ENCODE measurements at regions not wholly inside any gene's neighbourhood (a gene's known extent, or its start where the extent isn't known, plus 50 kb on each side); places are given as distances from the start of the nearest gene placed in this dataset.

- no peak for DNase-seq (ENCODE audit: low read depth)
- no peak overlapping the region for H3K4me3 ChIP-seq (ENCODE audit: low read depth, low read length)
- TF ChIP-seq CTCF (IDR thresholded peaks at IDR 0.05; ENCODE audit: insufficient read depth, low read depth, low read length) = no peak
Observed at GRCh38 chr10:55476129-55476528, 675.1 kb upstream of the PCDH15 start.

- TF ChIP-seq CTCF (IDR thresholded peaks at IDR 0.05; ENCODE audit: insufficient read depth, low read depth, low read length) = no peak
- no peak for DNase-seq (ENCODE audit: low read depth)
Observed at GRCh38 chr10:55474258-55474657, 673.2 kb upstream of the PCDH15 start.

GRCh38 chr10:55470840-55471239 is 669.8 kb upstream of the PCDH15 start:
- no peak overlapping the region for H3K4me3 ChIP-seq (ENCODE audit: low read depth, low read length)
- TF ChIP-seq CTCF (IDR thresholded peaks at IDR 0.05; ENCODE audit: insufficient read depth, low read depth, low read length) = no peak

More at GRCh38 chr10:55474258-55474657, 673.2 kb upstream of the PCDH15 start:
- H3K4me3 ChIP-seq (ENCODE audit: low read depth, low read length) = no peak overlapping the region

DNA sequence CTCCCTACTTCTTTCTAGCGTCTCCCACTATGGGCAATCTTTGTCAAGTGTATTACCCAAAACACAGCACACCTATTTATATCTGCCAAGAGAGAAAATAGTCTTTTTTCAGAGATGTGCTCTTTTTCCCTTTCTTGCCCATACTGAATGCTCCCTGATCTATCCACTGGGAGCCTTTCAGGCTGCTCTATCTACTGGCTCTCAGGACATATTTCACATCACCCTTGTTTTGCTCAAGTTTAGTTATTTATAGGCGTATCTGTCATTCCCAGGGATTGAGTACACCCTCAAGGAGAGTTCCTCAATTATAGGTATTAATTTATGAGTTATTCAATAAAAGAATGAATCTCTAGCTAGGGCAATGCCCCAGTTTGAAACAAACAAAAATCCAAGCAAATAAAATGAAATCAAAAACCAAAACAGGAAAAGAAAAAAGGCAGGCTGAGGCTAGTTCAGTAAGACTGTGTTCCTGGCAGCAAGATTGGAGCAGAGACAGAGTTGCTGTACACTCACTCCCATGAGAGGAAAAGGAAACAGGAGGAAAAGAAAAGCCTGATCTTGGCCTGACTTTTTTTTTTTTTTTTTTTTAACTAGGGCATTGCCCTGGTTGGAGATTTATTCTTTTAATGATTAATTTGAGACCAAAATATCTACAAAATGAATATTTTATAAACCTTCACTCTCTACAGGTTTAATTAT is 665.9 kb upstream of the PCDH15 start:
- no peak overlapping the region for H3K4me3 ChIP-seq (ENCODE audit: low read depth, low read length)
- no peak for DNase-seq (ENCODE audit: low read depth)
- no peak for TF ChIP-seq CTCF (IDR thresholded peaks at IDR 0.05; ENCODE audit: insufficient read depth, low read depth, low read length)

More at GRCh38 chr10:55470840-55471239, 669.8 kb upstream of the PCDH15 start:
- DNase-seq (ENCODE audit: low read depth) = no peak

DNA sequence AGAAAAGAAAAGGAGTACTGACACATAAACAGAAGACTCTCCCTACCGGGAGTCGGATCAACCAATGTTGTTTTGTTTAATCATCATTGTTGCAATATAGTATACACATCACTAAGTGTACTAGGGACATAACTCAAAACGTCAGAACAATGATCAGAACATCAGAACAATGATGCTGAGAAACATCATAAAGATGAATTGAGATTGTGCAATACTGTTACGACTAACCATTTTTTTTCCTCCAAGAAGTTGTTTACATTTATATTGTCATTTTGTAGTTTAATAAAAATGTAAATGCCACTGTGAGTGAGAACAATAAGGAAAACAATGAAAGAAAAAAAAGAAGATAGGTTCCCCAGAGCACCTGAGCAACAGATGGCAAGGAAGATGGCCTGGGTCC is 663.1 kb upstream of the PCDH15 start:
- H3K4me3 ChIP-seq (ENCODE audit: low read depth, low read length) = no peak overlapping the region
- TF ChIP-seq CTCF (IDR thresholded peaks at IDR 0.05; ENCODE audit: insufficient read depth, low read depth, low read length) = no peak
- no peak for DNase-seq (ENCODE audit: low read depth)

- H3K4me3 ChIP-seq (ENCODE audit: low read depth, low read length) = no peak overlapping the region
- no peak for DNase-seq (ENCODE audit: low read depth)
- TF ChIP-seq CTCF (IDR thresholded peaks at IDR 0.05; ENCODE audit: insufficient read depth, low read depth, low read length) = no peak
Observed at GRCh38 chr10:55460008-55460407, 659.0 kb upstream of the PCDH15 start.

DNA sequence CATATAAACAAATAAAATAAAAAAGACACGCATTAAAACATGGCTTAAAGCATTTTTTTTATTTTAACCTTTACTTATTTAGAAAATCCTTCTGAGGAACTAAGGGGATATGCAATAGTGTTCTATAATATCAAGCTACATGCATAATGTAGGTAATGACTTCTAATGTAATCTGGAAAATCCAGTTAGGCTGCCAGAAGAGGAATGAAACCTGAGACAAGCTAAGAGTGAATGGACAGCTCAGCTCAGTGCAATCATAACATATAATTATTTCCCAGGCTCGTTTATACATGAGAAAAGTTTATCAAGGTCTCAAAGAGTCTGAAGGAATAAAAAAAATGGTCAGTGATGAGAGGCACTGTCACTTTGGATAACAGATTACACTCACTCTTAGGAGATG is 649.0 kb upstream of the PCDH15 start:
- TF ChIP-seq CTCF (IDR thresholded peaks at IDR 0.05; ENCODE audit: insufficient read depth, low read depth, low read length) = no peak
- no peak for DNase-seq (ENCODE audit: low read depth)
- H3K4me3 ChIP-seq (ENCODE audit: low read depth, low read length) = no peak overlapping the region
